ENCODE measurements at regions not wholly inside any gene's neighbourhood (a gene's known extent, or its start where the extent isn't known, plus 50 kb on each side); places are given as distances from the start of the nearest gene placed in this dataset.

- no peak for TF ChIP-seq CTCF (IDR thresholded peaks at IDR 0.05; ENCODE audit: control extremely low read depth, extremely low read depth, low read depth, missing control alignments)
- ChIA-PET CTCF (no interaction called here), POLR2A (no interaction called here)
- DNase-seq (ENCODE audit: extremely low spot score) = no peak
Observed at GRCh38 chr11:29281271-29281777, 735.5 kb downstream of the KCNA4 start.

- no peak for DNase-seq (ENCODE audit: extremely low spot score)
- TF ChIP-seq CTCF (IDR thresholded peaks at IDR 0.05; ENCODE audit: control extremely low read depth, extremely low read depth, low read depth, missing control alignments) = no peak
- POLR2A ChIA-PET = no interaction called here
- CTCF ChIA-PET = interaction anchor here (1.0 to 1.2 kb wide), 3 partner anchors 13 to 121 kb away, joined by 3 read pairs; no protein-coding TSS in a partner anchor
Observed at GRCh38 chr11:29280452-29280851, 736.4 kb downstream of the KCNA4 start.

GRCh38 chr11:29279716-29280115 lies 737.1 kb downstream of the KCNA4 start:
- ChIA-PET CTCF (interaction anchor here (1.0 to 1.2 kb wide), 2 partner anchors 18 to 120 kb away, joined by 3 read pairs; no protein-coding TSS in a partner anchor), POLR2A (no interaction called here)
- TF ChIP-seq CTCF (IDR thresholded peaks at IDR 0.05; ENCODE audit: control extremely low read depth, extremely low read depth, low read depth, missing control alignments) = no peak
- no peak for DNase-seq (ENCODE audit: extremely low spot score)

GRCh38 chr11:29272019-29272654 lies 744.7 kb downstream of the KCNA4 start:
- TF ChIP-seq CTCF (IDR thresholded peaks at IDR 0.05; ENCODE audit: control extremely low read depth, extremely low read depth, low read depth, missing control alignments) = no peak
- ChIA-PET CTCF (interaction anchor here (1.3 kb wide), 1 partner anchor 57 kb away, joined by 3 read pairs; no protein-coding TSS in a partner anchor), POLR2A (no interaction called here)
- DNase-seq (ENCODE audit: extremely low spot score) = no peak

- POLR2A ChIA-PET = no interaction called here
- no peak for DNase-seq (ENCODE audit: extremely low spot score)
- no peak for TF ChIP-seq CTCF (IDR thresholded peaks at IDR 0.05; ENCODE audit: control extremely low read depth, extremely low read depth, low read depth, missing control alignments)
- CTCF ChIA-PET = no interaction called here
Observed at GRCh38 chr11:29271616-29272015, 745.2 kb downstream of the KCNA4 start.

GRCh38 chr11:29268733-29269132 lies 748.1 kb downstream of the KCNA4 start:
- ChIA-PET POLR2A (no interaction called here), CTCF (interaction anchor here (1.3 kb wide), 1 partner anchor 8 kb away, joined by 3 read pairs; no protein-coding TSS in a partner anchor)

More at GRCh38 chr11:29268733-29269132, 748.1 kb downstream of the KCNA4 start:
- no peak for TF ChIP-seq CTCF (IDR thresholded peaks at IDR 0.05; ENCODE audit: control extremely low read depth, extremely low read depth, low read depth, missing control alignments)
- no peak for DNase-seq (ENCODE audit: extremely low spot score)

All from GM10248 (cell line).